K562 (cell line): ENCODE measurements at regions not wholly inside any gene's neighbourhood (a gene's known extent, or its start where the extent isn't known, plus 50 kb on each side); places are given as distances from the start of the nearest gene placed in this dataset.
"Not testable (repeated sequence)": the region's sequence is repeated elsewhere in the genome, so short reads cannot be mapped to it uniquely, and the experiment has no call there.

Experiments used
- ATAC-seq: fragments of 200-7000 bp; cut with Tn5 transposase; 3 replicates; pipeline ENCODE4 v1.9.1; 2020; ENCODE audit warnings: moderate library complexity
- BruUV-seq: library from RNA; stranded (reverse); fragments of 400-500 nt; replicated peaks from 2 replicates; lab custom pipeline; 2021; lab: Mats Ljungman, UMichigan
- CTCF ChIA-PET: fragments of 300-600 bp; formaldehyde crosslinking; extraction: SDS; loops from one replicate; lab custom pipeline; 2021; ENCODE audit warnings: low intra/inter-chr PET ratio; lab: Yijun Ruan, JAX
- POLR2A ChIA-PET: fragments of 300-600, 350-650 bp; sonication (Branson Sonifier 250); formaldehyde crosslinking; extraction: SDS; loops from one replicate; lab custom pipeline; 2021; ENCODE audit warnings: antibody characterized with exemption, inconsistent platforms; lab: Yijun Ruan, JAX
- DNase-seq, 4 experiments: peaks; one replicate each; pipeline versions ENCODE4 v3.0.0 to v3.0.0-alpha.2; 2011 to 2018; ENCODE audit warnings: low spot score in 3 of 4, mixed read lengths in 3 of 4; ENCODE audit errors: extremely low read depth in 1 of 4
- FAIRE-seq: peaks from 2 replicates; lab custom pipeline; 2011; peaks lifted over from hg19 to GRCh38; lab: Jason Lieb, UNC
- H2AFZ ChIP-seq: 2 replicates; pipeline ENCODE4 v1.6.0; 2011; ENCODE audit warnings: low read depth, low read length, control low read depth, inconsistent platforms
- H3K27ac ChIP-seq: fragments of 200-600 bp; 3 replicates; pipeline ENCODE4 v1.8.0; 2011; ENCODE audit warnings: low read depth, mild to moderate bottlenecking, control low read depth, inconsistent platforms, low read length, moderate library complexity, mixed read lengths; ENCODE audit errors: extremely low read depth
- H3K27me3 ChIP-seq, 2 experiments: fragments of 300-600 bp in 1 of 2; 2 replicates in 1 of 2; 3 replicates in 1 of 2; pipeline versions ENCODE4 v1.6.0 to v1.8.0; 2011; ENCODE audit warnings: inconsistent platforms in 2 of 2, low read length in 2 of 2, mild to moderate bottlenecking in 1 of 2, mixed read lengths in 1 of 2, moderate library complexity in 1 of 2; ENCODE audit not compliant: control insufficient read depth in 2 of 2, insufficient read depth in 2 of 2
- H3K36me3 ChIP-seq: fragments of 300-600 bp; 3 replicates; pipeline ENCODE4 v1.8.0; 2011; ENCODE audit warnings: mild to moderate bottlenecking, low read length, inconsistent platforms; ENCODE audit not compliant: control insufficient read depth, insufficient read depth
- H3K4me1 ChIP-seq, 2 experiments: fragments of 200-600 bp in 1 of 2; replicated peaks in 1 of 2; 2 replicates in 1 of 2; 3 replicates in 1 of 2; pipeline versions ENCODE4 v1.5.1 to v1.8.0; 2011; ENCODE audit warnings: inconsistent platforms in 2 of 2, low read length in 2 of 2, mild to moderate bottlenecking in 1 of 2, mixed read lengths in 1 of 2, moderate library complexity in 1 of 2; ENCODE audit not compliant: control insufficient read depth in 2 of 2, insufficient read depth in 2 of 2
- H3K4me2 ChIP-seq: 2 replicates; pipeline ENCODE4 v1.6.1; 2011; ENCODE audit warnings: low read length, control low read depth, inconsistent platforms, mixed read lengths; ENCODE audit not compliant: insufficient read depth
- H3K4me3 ChIP-seq: fragments of 200-600 bp; sonication (generic), shearing (Covaris generic); 2 replicates; pipeline ENCODE4 v1.5.1; 2016; ENCODE audit warnings: control low read depth, inconsistent platforms
- H3K79me2 ChIP-seq: fragments of 200-600 bp; 3 replicates; pipeline ENCODE4 v1.8.0; 2011; ENCODE audit warnings: low read length, inconsistent platforms; ENCODE audit not compliant: control insufficient read depth, insufficient read depth
- H3K9ac ChIP-seq, 2 experiments: 2 replicates each; pipeline versions ENCODE4 v1.6.0 to v1.6.1; 2011; ENCODE audit warnings: low read depth in 2 of 2, low read length in 2 of 2, control low read depth in 1 of 2, inconsistent platforms in 1 of 2, mild to moderate bottlenecking in 1 of 2, mixed read lengths in 1 of 2; ENCODE audit not compliant: insufficient read depth in 1 of 2
- H3K9me1 ChIP-seq: one replicate; pipeline ENCODE4 v1.6.0; 2011; ENCODE audit warnings: inconsistent platforms, mild to moderate bottlenecking, low read length, moderate library complexity; ENCODE audit not compliant: control insufficient read depth, insufficient read depth
- H3K9me3 ChIP-seq: replicated peaks from 2 replicates; pipeline ENCODE4 v1.5.1; 2011; ENCODE audit warnings: low read depth, low read length, inconsistent platforms; ENCODE audit not compliant: control insufficient read depth, insufficient read depth
- H4K20me1 ChIP-seq: replicated peaks from 2 replicates; pipeline ENCODE4 v1.6.1; 2011; ENCODE audit warnings: low read length, inconsistent platforms, mixed read lengths; ENCODE audit not compliant: control insufficient read depth, insufficient read depth
- CAMTA2 ChIP-seq: fragments of 250-450 bp; sonication (Bioruptor Pico); conservative IDR thresholded peaks from 2 replicates; pipeline ENCODE4 v1.5.1; 2022
- CREM ChIP-seq: IDR thresholded peaks from 2 replicates; pipeline ENCODE4 v1.6.1; 2014; ENCODE audit warnings: antibody characterized with exemption, low read depth
- EGR1 ChIP-seq: fragments of 450-650 bp; conservative IDR thresholded peaks from 2 replicates; pipeline ENCODE4 v1.6.1; 2017; ENCODE audit warnings: mild to moderate bottlenecking
- ETV1 ChIP-seq: fragments of 450-650 bp; conservative IDR thresholded peaks from 2 replicates; pipeline ENCODE4 v1.6.1; 2016; ENCODE audit warnings: missing genetic modification characterization, control low read depth, low read depth, missing compliant biosample characterization
- HMGN3 ChIP-seq: IDR thresholded peaks from 2 replicates; pipeline ENCODE4 v1.6.1; 2011; ENCODE audit warnings: borderline replicate concordance, low read depth, mild to moderate bottlenecking, mixed read lengths, low read length; ENCODE audit not compliant: insufficient read length; ENCODE audit errors: extremely low read depth
- NCOA2 ChIP-seq, 2 experiments: fragments of 450-650 bp; IDR thresholded peaks; 2 replicates each; pipeline ENCODE4 v1.6.1; 2018; ENCODE audit warnings: mild to moderate bottlenecking in 2 of 2, moderate library complexity in 1 of 2; ENCODE audit not compliant: partially characterized antibody in 2 of 2
- TAF15 ChIP-seq: fragments of 200-400 bp; formaldehyde crosslinking; IDR thresholded peaks from 2 replicates; pipeline ENCODE4 v1.6.1; 2017; ENCODE audit warnings: mild to moderate bottlenecking, low read depth, low read length, moderate library complexity
- ZNF449 ChIP-seq: fragments of 250-450 bp; sonication (Bioruptor Pico); IDR thresholded peaks from 2 replicates; pipeline ENCODE4 v1.8.0; 2022; ENCODE audit warnings: moderate library complexity, mild to moderate bottlenecking, inconsistent platforms
- ZZZ3 ChIP-seq: fragments of 450-650 bp; IDR thresholded peaks from 2 replicates; pipeline ENCODE4 v1.6.1; 2016; ENCODE audit warnings: antibody characterized with exemption, mild to moderate bottlenecking, moderate library complexity
- WGBS: fragments of 100-300 bp; shearing (Covaris generic); methylation state at CpG from one replicate; pipeline ENCODE4 v1.1.6; 2016; ENCODE audit warnings: low coverage, mixed read lengths; ENCODE audit not compliant: insufficient coverage; ENCODE audit errors: missing lambda C conversion rate; 5-methylcytosine and 5-hydroxymethylcytosine counted together
- in situ Hi-C: fragments of 300-500 bp; cut with MboI; formaldehyde crosslinking; loops from 4 replicates; pipeline ENCODE4 v1.15.0; 2018; ENCODE audit warnings: inconsistent platforms, mixed read lengths
- intact Hi-C: fragments of 100-400 bp; cut with micrococcal nuclease; formaldehyde crosslinking; loops from 2 replicates; pipeline ENCODE4 v1.14.2; 2022
- TF ChIP-seq, protein P1 (sequence below): sonication (generic); formaldehyde crosslinking; IDR thresholded peaks from 2 replicates; pipeline ENCODE4 v1.8.0; 2022; ENCODE audit warnings: mild to moderate bottlenecking, missing genetic modification reagents

DNA sequence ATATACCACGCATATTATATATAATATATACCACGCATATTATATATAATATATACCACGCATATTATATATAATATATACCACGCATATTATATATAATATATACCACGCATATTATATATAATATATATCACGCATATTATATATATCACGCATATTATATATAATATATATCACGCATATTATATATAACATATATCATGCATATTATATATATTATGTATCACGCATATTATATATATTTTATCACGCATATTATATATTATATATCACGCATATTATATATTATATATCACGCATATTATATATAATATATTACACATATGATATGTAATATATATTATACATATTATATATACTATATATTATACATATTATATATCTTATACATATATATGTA is 1283.0 kb downstream of the EFNA5 start:
- H3K9ac ChIP-seq, H3K79me2 ChIP-seq, H3K4me3 ChIP-seq, CTCF ChIA-PET, H3K9me1 ChIP-seq, ATAC-seq, in situ Hi-C loops, H3K4me2 ChIP-seq, FAIRE-seq, H4K20me1 ChIP-seq, intact Hi-C loops, H3K27me3 ChIP-seq, H3K9me3 ChIP-seq, H3K36me3 ChIP-seq, DNase-seq, H3K27ac ChIP-seq, H3K4me1 ChIP-seq, POLR2A ChIA-PET, BruUV-seq, H2AFZ ChIP-seq: not testable (repeated sequence)
- 61% methylated on average over 9 of the region's 12 CpGs for WGBS
- peak in 1 of 2 experiments; percentile 94 for TF ChIP-seq NCOA2 (IDR thresholded peaks at IDR 0.05; ENCODE audit: partially characterized antibody in 2 of 2)
- TF ChIP-seq ZNF449: peak; percentile 78; the same call in 1 of the 2 replicates

DNA sequence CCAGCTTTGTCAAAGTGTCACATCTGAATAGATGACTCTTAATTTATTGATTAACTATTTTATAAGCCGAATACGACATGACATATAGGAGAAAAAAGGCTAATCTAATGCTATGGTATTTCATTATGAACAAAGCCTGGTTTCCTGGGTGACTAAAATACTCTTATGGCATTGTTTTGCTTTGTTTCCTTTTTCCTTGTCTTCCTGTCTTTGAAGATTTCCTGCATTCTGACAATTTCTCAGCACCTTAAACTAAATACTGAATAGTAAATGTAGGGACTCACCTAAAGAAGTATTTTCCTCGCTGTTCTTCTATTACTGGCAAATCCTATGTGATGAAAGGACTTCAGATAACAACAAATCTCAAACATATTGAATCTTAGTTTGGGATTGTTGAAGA is 1284.5 kb downstream of the EFNA5 start:
- H3K9me1 ChIP-seq: no peaks in the 10 kb centered on the region
- H3K9me3 ChIP-seq: no peaks in the 10 kb centered on the region
- no peaks in the 10 kb centered on the region for H3K79me2 ChIP-seq
- no peak overlapping the region for H3K4me2 ChIP-seq
- H3K9ac ChIP-seq: no peak overlapping the region
- FAIRE-seq (no peak), DNase-seq (no peak), ATAC-seq (no peak)
- intact Hi-C loops: no loop called here
- H4K20me1 ChIP-seq: no peaks in the 10 kb centered on the region
- no peaks in the 10 kb centered on the region for H3K4me1 ChIP-seq
- CTCF ChIA-PET: no interaction called here
- in situ Hi-C loops: no loop called here
- 2% methylated on average over 3 of the region's 3 CpGs for WGBS
- H3K36me3 ChIP-seq: no peaks in the 10 kb centered on the region
- no peak overlapping the region for H2AFZ ChIP-seq
- no TSS peak for BruUV-seq
- no peak overlapping the region for H3K27ac ChIP-seq
- POLR2A ChIA-PET: no interaction called here
- no peaks in the 10 kb centered on the region for H3K27me3 ChIP-seq
- H3K4me3 ChIP-seq: no peak overlapping the region
- TF ChIP-seq ETV1 (no peak), HMGN3 (no peak), ZZZ3 (no peak), TAF15 (no peak), CREM (no peak), EGR1 (no peak), CAMTA2 (CRISPR knock-in tag) (no peak)
- TF ChIP-seq, protein P1, sequence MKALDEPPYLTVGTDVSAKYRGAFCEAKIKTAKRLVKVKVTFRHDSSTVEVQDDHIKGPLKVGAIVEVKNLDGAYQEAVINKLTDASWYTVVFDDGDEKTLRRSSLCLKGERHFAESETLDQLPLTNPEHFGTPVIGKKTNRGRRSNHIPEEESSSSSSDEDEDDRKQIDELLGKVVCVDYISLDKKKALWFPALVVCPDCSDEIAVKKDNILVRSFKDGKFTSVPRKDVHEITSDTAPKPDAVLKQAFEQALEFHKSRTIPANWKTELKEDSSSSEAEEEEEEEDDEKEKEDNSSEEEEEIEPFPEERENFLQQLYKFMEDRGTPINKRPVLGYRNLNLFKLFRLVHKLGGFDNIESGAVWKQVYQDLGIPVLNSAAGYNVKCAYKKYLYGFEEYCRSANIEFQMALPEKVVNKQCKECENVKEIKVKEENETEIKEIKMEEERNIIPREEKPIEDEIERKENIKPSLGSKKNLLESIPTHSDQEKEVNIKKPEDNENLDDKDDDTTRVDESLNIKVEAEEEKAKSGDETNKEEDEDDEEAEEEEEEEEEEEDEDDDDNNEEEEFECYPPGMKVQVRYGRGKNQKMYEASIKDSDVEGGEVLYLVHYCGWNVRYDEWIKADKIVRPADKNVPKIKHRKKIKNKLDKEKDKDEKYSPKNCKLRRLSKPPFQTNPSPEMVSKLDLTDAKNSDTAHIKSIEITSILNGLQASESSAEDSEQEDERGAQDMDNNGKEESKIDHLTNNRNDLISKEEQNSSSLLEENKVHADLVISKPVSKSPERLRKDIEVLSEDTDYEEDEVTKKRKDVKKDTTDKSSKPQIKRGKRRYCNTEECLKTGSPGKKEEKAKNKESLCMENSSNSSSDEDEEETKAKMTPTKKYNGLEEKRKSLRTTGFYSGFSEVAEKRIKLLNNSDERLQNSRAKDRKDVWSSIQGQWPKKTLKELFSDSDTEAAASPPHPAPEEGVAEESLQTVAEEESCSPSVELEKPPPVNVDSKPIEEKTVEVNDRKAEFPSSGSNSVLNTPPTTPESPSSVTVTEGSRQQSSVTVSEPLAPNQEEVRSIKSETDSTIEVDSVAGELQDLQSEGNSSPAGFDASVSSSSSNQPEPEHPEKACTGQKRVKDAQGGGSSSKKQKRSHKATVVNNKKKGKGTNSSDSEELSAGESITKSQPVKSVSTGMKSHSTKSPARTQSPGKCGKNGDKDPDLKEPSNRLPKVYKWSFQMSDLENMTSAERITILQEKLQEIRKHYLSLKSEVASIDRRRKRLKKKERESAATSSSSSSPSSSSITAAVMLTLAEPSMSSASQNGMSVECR (CRISPR knock-in tag): no peak
